Heart left ventricle (tissue), 16 donors: ENCODE measurements at regions not wholly inside any gene's neighbourhood (a gene's known extent, or its start where the extent isn't known, plus 50 kb on each side); places are given as distances from the start of the nearest gene placed in this dataset.

Experiments
- ATAC-seq, 4 donors: fragments of 200-7000 bp; cut with Tn5 transposase; one replicate each; pipeline ENCODE4 v1.9.1; 2020 to 2022; ENCODE audit warnings: moderate library complexity in 4 of 4, mild to moderate bottlenecking in 3 of 4, moderate number of reproducible peaks in 1 of 4
- DNase-seq, 5 donors: peaks; one replicate each; pipeline ENCODE4 v3.0.0-alpha.2; 2020
- H3K27ac ChIP-seq, 12 donors: fragments of 200-600 bp; sonication (generic) in 4 of 12; one replicate each; pipeline versions ENCODE4 v1.5.0 to v1.8.0; 2016 to 2022; ENCODE audit warnings: mild to moderate bottlenecking in 2 of 12
- H3K27me3 ChIP-seq, 9 donors: fragments of 200-600 bp; sonication (generic) in 2 of 9; one replicate each; pipeline versions ENCODE4 v1.5.1 to v1.8.0; 2016 to 2022; ENCODE audit warnings: mild to moderate bottlenecking in 3 of 9
- H3K36me3 ChIP-seq, 9 donors: fragments of 200-600 bp; sonication (generic) in 2 of 9; one replicate each; pipeline versions ENCODE4 v1.5.0 to v1.8.0; 2018 to 2022; ENCODE audit warnings: mild to moderate bottlenecking in 2 of 9
- H3K4me1 ChIP-seq, 12 donors: fragments of 200-600 bp; sonication (generic) in 4 of 12; one replicate each; pipeline versions ENCODE4 v1.5.0 to v1.8.0; 2016 to 2022; ENCODE audit warnings: mild to moderate bottlenecking in 3 of 12
- H3K4me3 ChIP-seq, 12 donors: fragments of 200-600 bp; sonication (generic) in 4 of 12; one replicate each; pipeline versions ENCODE4 v1.5.0 to v1.8.0; 2017 to 2022; ENCODE audit warnings: mild to moderate bottlenecking in 9 of 12, moderate library complexity in 4 of 12
- H3K9me3 ChIP-seq, 12 donors: fragments of 200-600 bp; sonication (generic) in 4 of 12; one replicate each; pipeline versions ENCODE4 v1.5.0 to v1.8.0; 2016 to 2022; ENCODE audit warnings: mild to moderate bottlenecking in 1 of 12
- CTCF ChIP-seq, 12 donors: fragments of 200-600 bp; sonication (generic) in 4 of 12; IDR thresholded peaks; one replicate each; pipeline versions ENCODE4 v1.5.0 to v1.8.0; 2018 to 2022; ENCODE audit warnings: antibody characterized with exemption in 12 of 12, mild to moderate bottlenecking in 5 of 12
- POLR2A ChIP-seq, 2 donors: fragments of 450-650 bp; IDR thresholded peaks; one replicate each; pipeline ENCODE4 v1.6.1; 2017; ENCODE audit warnings: antibody characterized with exemption in 2 of 2, mild to moderate bottlenecking in 2 of 2, moderate library complexity in 2 of 2
- WGBS, 4 donors: extraction: QIAGEN DNeasy Blood & Tissue Kit in 2 of 4; methylation state at CpG; one replicate each; pipeline versions ENCODE4 v1.1.5 to v1.1.7; 2013 to 2018; 5-methylcytosine and 5-hydroxymethylcytosine counted together
- intact Hi-C, 10 donors: fragments of 100-400 bp; cut with DNase I; formaldehyde crosslinking; loops; one replicate each; pipeline versions ENCODE4 v1.11.1 to v1.14.2; 2022
- donor health status: ischemic (EF 13 %, LVEDD 7.1; RV severe dilation, severe dysfunction).
- donor health status: healthy with polysubstance abuse.
- donor health status: DM: no; HTN: yes; CAD: no.
- donor health status: DM: no; HTN: no; CAD: no.
- donor health status: ischemic (EF 25% LVEDD 6.9; RV normal size, moderate dysfunction).
- donor health status: ischemic (EF 25% LVEDD 5.7; RV mildly dilated, moderate dysfunction).
- donor health status: healthy.
- donor health status: DM: yes; HTN: yes; CAD: no.
- donor health status: ischemic (EF 35%, LVEDD 5.7; RV mildly dilated, moderate dysfunction).
- donor health status: nonischemic (EF 11% LVEDD 7.7; RV severe dilation, severe dysfunction).
- donor health status: DM: yes; HTN: yes; CAD: no.
- donor health status: PGD.
- donor health status: ischemic (EF 29% LVEDD 5.4; RV normal size, mild dysfunction).
- donor health status: nonischemic (EF 23%, LVEDD 6.1; RV moderate dilation, normal function).

DNA sequence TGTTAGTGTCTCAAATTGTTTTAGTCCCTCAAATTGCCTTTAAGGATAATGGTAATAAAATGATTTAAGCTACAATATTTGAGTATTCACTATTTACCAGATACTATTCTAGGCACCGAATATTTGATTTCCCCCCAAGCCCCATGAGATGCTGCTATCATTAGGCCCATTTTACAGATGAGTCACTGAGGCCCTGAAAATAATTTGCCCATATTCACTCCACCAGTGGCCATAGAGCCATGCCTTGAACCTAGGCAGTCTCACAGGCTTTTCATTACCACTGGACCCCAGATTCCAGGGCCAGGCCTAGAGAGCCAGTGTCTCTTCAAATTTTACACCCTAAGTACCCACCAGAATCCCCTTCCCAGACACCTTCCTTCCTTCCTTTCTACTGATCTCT is 133.7 kb downstream of the LINC00237 start:
- H3K4me3 ChIP-seq = no peak overlapping the region
- no peaks in the 10 kb centered on the region for H3K36me3 ChIP-seq
- H3K27ac ChIP-seq = no peak overlapping the region
- no peaks in the 10 kb centered on the region for H3K4me1 ChIP-seq
- H3K27me3 ChIP-seq = peaks cover 0 to 8% (median 0%) of the 10 kb centered on the region in 9 donors
- ATAC-seq = no peak
- DNase-seq = no peak
- intact Hi-C loops = loop anchor here in 1 of 10 donors (10.0 kb wide), 1 partner anchor 58 kb away; no protein-coding TSS in a partner anchor
- TF ChIP-seq CTCF (IDR thresholded peaks at IDR 0.05) (no peak), POLR2A (IDR thresholded peaks at IDR 0.05) (no peak)
- H3K9me3 ChIP-seq = peaks cover 0 to 6% (median 0%) of the 10 kb centered on the region in 12 donors
- WGBS, 4 donors = 78 to 88% (median 80%) methylated on average over 1 of the region's 1 CpG

DNA sequence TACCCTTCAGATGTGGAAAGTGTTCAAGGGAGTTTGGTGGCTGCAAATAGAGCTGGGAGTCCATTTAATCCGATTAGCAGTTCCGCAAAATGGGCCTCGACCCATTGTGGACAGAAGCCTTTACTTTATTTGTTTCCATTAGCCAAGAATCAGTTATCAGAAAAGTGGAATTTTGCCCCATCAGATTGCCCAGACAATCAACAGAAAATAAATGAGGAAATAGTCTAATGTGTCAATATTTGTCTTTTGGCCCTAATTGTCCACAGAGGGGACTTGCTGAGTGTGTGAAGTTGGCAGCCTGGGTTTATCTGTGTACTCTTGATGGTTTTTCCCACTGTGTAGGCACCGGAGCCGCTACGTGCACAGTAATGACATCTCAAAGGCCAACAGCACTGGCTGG is 134.3 kb downstream of the LINC00237 start:
- Histone ChIP-seq H3K4me3 (no peak overlapping the region), H3K4me1 (no peaks in the 10 kb centered on the region), H3K27me3 (peaks cover 0 to 9% (median 0%) of the 10 kb centered on the region in 9 donors), H3K27ac (no peak overlapping the region), H3K9me3 (peaks cover 0 to 6% (median 0%) of the 10 kb centered on the region in 12 donors), H3K36me3 (no peaks in the 10 kb centered on the region)
- WGBS, 4 donors = 86 to 96% (median 88%) methylated on average over 6 of the region's 6 CpGs
- TF ChIP-seq POLR2A (IDR thresholded peaks at IDR 0.05) (no peak), CTCF (IDR thresholded peaks at IDR 0.05) (no peak)
- DNase-seq (no peak), ATAC-seq (no peak)
- intact Hi-C loops = loop anchor here in 1 of 10 donors (10.0 kb wide), 1 partner anchor 57 kb away; no protein-coding TSS in a partner anchor

- TF ChIP-seq POLR2A (IDR thresholded peaks at IDR 0.05) = no peak
- no peak for TF ChIP-seq CTCF (IDR thresholded peaks at IDR 0.05)
- H3K27me3 ChIP-seq = peaks cover 0 to 9% (median 0%) of the 10 kb centered on the region in 9 donors
- no peaks in the 10 kb centered on the region for H3K36me3 ChIP-seq
- ATAC-seq (no peak), DNase-seq (no peak)
- no peaks in the 10 kb centered on the region for H3K4me1 ChIP-seq
- H3K9me3 ChIP-seq = peaks cover 0 to 6% (median 0%) of the 10 kb centered on the region in 12 donors
- WGBS, 4 donors = 36 to 47% (median 41%) methylated on average over 3 of the region's 3 CpGs
- no peak overlapping the region for H3K4me3 ChIP-seq
- intact Hi-C loops = loop anchor here in 1 of 10 donors (10.0 kb wide), 1 partner anchor 56 kb away; no protein-coding TSS in a partner anchor
- no peak overlapping the region for H3K27ac ChIP-seq
Observed at GRCh38 chr20:20970841-20971240, 135.3 kb downstream of the LINC00237 start.

DNA sequence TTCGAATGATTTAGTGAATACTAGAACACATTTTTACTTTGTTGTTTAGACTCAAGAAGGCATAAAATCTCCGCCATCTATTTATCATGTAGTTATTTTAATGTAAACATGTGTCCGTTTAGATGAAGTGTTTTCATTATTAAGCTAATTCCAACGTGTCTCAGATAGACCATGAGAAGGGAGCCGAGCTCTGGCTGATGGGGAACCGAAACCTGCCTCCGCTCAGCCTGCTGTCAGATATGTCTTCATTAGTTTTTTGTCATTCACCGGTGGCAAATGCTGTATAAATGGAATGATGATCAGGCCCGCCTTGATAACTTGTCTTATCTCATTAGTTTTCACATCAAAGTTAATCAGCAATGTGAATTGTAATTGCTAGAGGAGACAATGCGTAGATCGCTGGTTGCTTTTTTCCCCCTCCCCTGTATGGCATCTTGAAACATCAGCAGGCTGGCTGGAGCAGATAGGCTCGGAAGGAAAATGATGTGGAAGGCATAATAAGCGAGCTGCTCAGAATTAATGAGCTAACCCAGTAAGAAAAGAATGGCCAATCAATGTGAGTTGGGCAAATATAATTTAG is 136.4 kb downstream of the LINC00237 start:
- TF ChIP-seq POLR2A (IDR thresholded peaks at IDR 0.05) = no peak
- TF ChIP-seq CTCF (IDR thresholded peaks at IDR 0.05) = no peak
- DNase-seq (no peak), ATAC-seq (no peak)
- 61 to 71% (median 69%) methylated on average over 13 of the region's 13 CpGs for WGBS, 4 donors
- Histone ChIP-seq H3K36me3 (no peaks in the 10 kb centered on the region), H3K27ac (no peak overlapping the region), H3K27me3 (peaks cover 0 to 14% (median 0%) of the 10 kb centered on the region in 9 donors), H3K4me3 (no peak overlapping the region), H3K9me3 (peaks cover 0 to 6% (median 0%) of the 10 kb centered on the region in 12 donors), H3K4me1 (no peaks in the 10 kb centered on the region)
- intact Hi-C loops = loop anchor here in 1 of 10 donors (10.0 kb wide), 1 partner anchor 55 kb away; no protein-coding TSS in a partner anchor
